ENCODE measurements at regions not wholly inside any gene's neighbourhood (a gene's known extent, or its start where the extent isn't known, plus 50 kb on each side); places are given as distances from the start of the nearest gene placed in this dataset.
"Not testable (repeated sequence)": the region's sequence is repeated elsewhere in the genome, so short reads cannot be mapped to it uniquely, and the experiment has no call there.

GRCh38 chr18:35888329-35888728, 84.2 kb upstream of the RMP24 start:
- no peak overlapping the region for H3K27ac ChIP-seq
- peaks cover 0 to 12% (median 4%) of the 10 kb centered on the region in 3 donors for H3K9me3 ChIP-seq (replicated peaks in 1 of 3)
- intact Hi-C loops (cut with DNase I), result no loop called here
- no peak for DNase-seq
- TF ChIP-seq POLR2A (IDR thresholded peaks at IDR 0.05) (no peak), CTCF (IDR thresholded peaks at IDR 0.05) (no peak)
- 48 to 66% (median 60%) methylated on average over 5 of the region's 5 CpGs for WGBS, 4 donors
- no peaks in the 10 kb centered on the region for H3K36me3 ChIP-seq (replicated peaks in 1 of 2)
- H3K4me3 ChIP-seq, result no peak overlapping the region
- H3K4me1 ChIP-seq (replicated peaks in 1 of 2), result no peaks in the 10 kb centered on the region
- no peaks in the 10 kb centered on the region for H3K27me3 ChIP-seq

GRCh38 chr18:35889677-35890076, 82.8 kb upstream of the RMP24 start:
- no peaks in the 10 kb centered on the region for H3K27me3 ChIP-seq
- H3K4me3 ChIP-seq, result no peak overlapping the region
- peaks cover 0 to 12% (median 4%) of the 10 kb centered on the region in 3 donors for H3K9me3 ChIP-seq (replicated peaks in 1 of 3)
- DNase-seq, result no peak
- 90 to 100% (median 97%) methylated on average over 1 of the region's 1 CpG for WGBS, 4 donors
- H3K4me1 ChIP-seq (replicated peaks in 1 of 2), result no peaks in the 10 kb centered on the region
- TF ChIP-seq POLR2A (IDR thresholded peaks at IDR 0.05) (no peak), CTCF (IDR thresholded peaks at IDR 0.05) (no peak)
- no peaks in the 10 kb centered on the region for H3K36me3 ChIP-seq (replicated peaks in 1 of 2)
- no peak overlapping the region for H3K27ac ChIP-seq
- intact Hi-C loops (cut with DNase I), result no loop called here

GRCh38 chr18:35890323-35890722, 82.2 kb upstream of the RMP24 start:
- DNase-seq, result no peak

GRCh38 chr18:35892118-35892517, 80.4 kb upstream of the RMP24 start:
- no peaks in the 10 kb centered on the region for H3K4me1 ChIP-seq (replicated peaks in 1 of 2)
- H3K9me3 ChIP-seq (replicated peaks in 1 of 3), result peaks cover 0 to 12% (median 4%) of the 10 kb centered on the region in 3 donors
- no peaks in the 10 kb centered on the region for H3K36me3 ChIP-seq (replicated peaks in 1 of 2)
- intact Hi-C loops (cut with DNase I), result no loop called here
- TF ChIP-seq POLR2A (IDR thresholded peaks at IDR 0.05) (no peak), CTCF (IDR thresholded peaks at IDR 0.05) (no peak)
- no peak for DNase-seq
- no peaks in the 10 kb centered on the region for H3K27me3 ChIP-seq
- no peak overlapping the region for H3K4me3 ChIP-seq
- no peak overlapping the region for H3K27ac ChIP-seq

More at GRCh38 chr18:35890323-35890722, 82.2 kb upstream of the RMP24 start:
- Histone ChIP-seq H3K36me3 (replicated peaks in 1 of 2) (no peaks in the 10 kb centered on the region), H3K27me3 (no peaks in the 10 kb centered on the region), H3K4me3 (no peak overlapping the region), H3K27ac (no peak overlapping the region), H3K9me3 (replicated peaks in 1 of 3) (peaks cover 0 to 12% (median 4%) of the 10 kb centered on the region in 3 donors), H3K4me1 (replicated peaks in 1 of 2) (no peaks in the 10 kb centered on the region)
- 51 to 75% (median 56%) methylated on average over 3 of the region's 3 CpGs for WGBS, 4 donors
- TF ChIP-seq CTCF (IDR thresholded peaks at IDR 0.05) (no peak), POLR2A (IDR thresholded peaks at IDR 0.05) (no peak)
- intact Hi-C loops (cut with DNase I), result no loop called here

DNA sequence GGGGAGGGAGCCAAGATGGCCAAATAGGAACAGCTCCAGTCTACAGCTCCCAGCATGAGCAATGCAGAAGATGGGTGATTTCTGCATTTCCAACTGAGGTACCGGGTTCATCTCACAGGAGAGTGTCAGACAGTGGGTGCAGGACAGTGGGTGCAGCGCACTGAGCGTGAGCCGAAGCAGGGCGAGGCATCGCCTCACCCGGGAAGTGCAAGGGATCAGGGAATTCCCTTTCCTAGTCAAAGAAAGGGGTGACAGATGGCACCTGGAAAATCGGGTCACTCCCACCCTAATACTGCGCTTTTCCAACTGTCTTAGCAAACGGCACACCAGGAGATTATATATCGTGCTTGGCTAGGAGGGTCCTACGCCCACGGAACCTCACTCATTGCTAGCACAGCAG, 75.0 kb upstream of the RMP24 start:
- DNase-seq; H3K4me1 ChIP-seq (replicated peaks in 1 of 2); H3K27me3 ChIP-seq; H3K27ac ChIP-seq; H3K36me3 ChIP-seq (replicated peaks in 1 of 2); H3K4me3 ChIP-seq; intact Hi-C loops (cut with DNase I); H3K9me3 ChIP-seq (replicated peaks in 1 of 3): not testable (repeated sequence)
- 82 to 91% (median 88%) methylated on average over 13 of the region's 13 CpGs for WGBS, 4 donors

Measured in adrenal gland (tissue), 9 donors.